OCI-LY3 (cell line): ENCODE measurements at regions not wholly inside any gene's neighbourhood (a gene's known extent, or its start where the extent isn't known, plus 50 kb on each side); places are given as distances from the start of the nearest gene placed in this dataset.

Source experiments
- H2AFZ ChIP-seq: fragments of 200-600, 300-600 bp; shearing (Covaris generic); 2 replicates; pipeline ENCODE4 v1.6.0; 2014; ENCODE audit warnings: antibody characterized with exemption, low read depth, low read length
- H3K27ac ChIP-seq: fragments of 200-600, 300-600 bp; sonication (generic); 2 replicates; pipeline ENCODE4 v1.5.1; 2014; ENCODE audit warnings: mild to moderate bottlenecking, low read length, moderate library complexity, mixed read lengths
- H3K27me3 ChIP-seq: fragments of 200-600, 300-600 bp; sonication (generic); 2 replicates; pipeline ENCODE4 v1.6.1; 2014; ENCODE audit warnings: low read depth, low read length, mixed read lengths
- H3K36me3 ChIP-seq: fragments of 200-600, 300-600 bp; sonication (generic); replicated peaks from 2 replicates; pipeline ENCODE3; 2014; ENCODE audit warnings: low read depth, low read length, mixed read lengths
- H3K4me1 ChIP-seq: fragments of 300-600, 200-600 bp; sonication (generic); 2 replicates; pipeline ENCODE4 v1.6.1; 2014; ENCODE audit warnings: low read length, mixed read lengths
- H3K4me2 ChIP-seq: fragments of 200-600, 300-600 bp; sonication (generic); 2 replicates; pipeline ENCODE4 v1.6.1; 2014; ENCODE audit warnings: low read length, mixed read lengths
- H3K4me3 ChIP-seq: fragments of 300-600, 200-600 bp; sonication (generic); 2 replicates; pipeline ENCODE4 v1.5.1; 2014; ENCODE audit warnings: antibody characterized with exemption, mild to moderate bottlenecking, low read length, moderate library complexity
- H3K79me2 ChIP-seq: fragments of 300-600, 200-600 bp; shearing (Covaris generic); 2 replicates; pipeline ENCODE4 v1.6.1; 2014; ENCODE audit warnings: mild to moderate bottlenecking, low read length, mixed read lengths
- H3K9ac ChIP-seq: fragments of 300-600, 200-600 bp; shearing (Covaris generic); 2 replicates; pipeline ENCODE4 v1.6.0; 2014; ENCODE audit warnings: mild to moderate bottlenecking, low read length, moderate library complexity
- H3K9me3 ChIP-seq: fragments of 200-600, 300-600 bp; shearing (Covaris generic); 2 replicates; pipeline ENCODE4 v1.6.1; 2014; ENCODE audit warnings: low read length, mixed read lengths; ENCODE audit not compliant: insufficient read depth
- H4K20me1 ChIP-seq: fragments of 200-600, 300-600 bp; sonication (generic); 2 replicates; pipeline ENCODE4 v1.6.1; 2016; ENCODE audit warnings: low read length, mixed read lengths; ENCODE audit not compliant: insufficient read depth
- CTCF ChIP-seq: fragments of 200-600, 300-600 bp; sonication (generic); IDR thresholded peaks from 2 replicates; pipeline ENCODE4 v1.5.1; 2014; ENCODE audit warnings: antibody characterized with exemption, low read length, low read depth
- EZH2phosphoT487 ChIP-seq: fragments of 200-600 bp; shearing (Covaris generic); IDR thresholded peaks from 2 replicates; pipeline ENCODE4 v1.6.1; 2018; ENCODE audit warnings: antibody characterized with exemption, mixed run types, low read depth

GRCh38 chr10:94093286-94093905 is 99.7 kb downstream of the PLCE1 start:
- H3K27ac ChIP-seq = no peak overlapping the region
- no peaks in the 10 kb centered on the region for H3K9me3 ChIP-seq
- peaks cover 10% of the 10 kb centered on the region for H3K4me1 ChIP-seq
- TF ChIP-seq CTCF (no peak), EZH2phosphoT487 (no peak)
- no peaks in the 10 kb centered on the region for H3K79me2 ChIP-seq
- no peaks in the 10 kb centered on the region for H4K20me1 ChIP-seq
- no peak overlapping the region for H3K4me2 ChIP-seq
- H3K9ac ChIP-seq = no peak overlapping the region
- H2AFZ ChIP-seq = no peak overlapping the region
- H3K4me3 ChIP-seq = no peak overlapping the region
- no peaks in the 10 kb centered on the region for H3K36me3 ChIP-seq
- H3K27me3 ChIP-seq = no peaks in the 10 kb centered on the region

GRCh38 chr10:94094540-94094939 is 100.8 kb downstream of the PLCE1 start:
- Histone ChIP-seq H3K36me3 (no peaks in the 10 kb centered on the region), H3K4me1 (peaks cover 10% of the 10 kb centered on the region), H4K20me1 (no peaks in the 10 kb centered on the region), H2AFZ (no peak overlapping the region), H3K4me3 (no peak overlapping the region), H3K9me3 (no peaks in the 10 kb centered on the region), H3K4me2 (no peak overlapping the region), H3K27me3 (no peaks in the 10 kb centered on the region), H3K9ac (no peak overlapping the region), H3K79me2 (no peaks in the 10 kb centered on the region), H3K27ac (no peak overlapping the region)
- TF ChIP-seq EZH2phosphoT487 (no peak), CTCF (no peak)

GRCh38 chr10:94097656-94098055 is 103.9 kb downstream of the PLCE1 start:
- Histone ChIP-seq H3K27ac (no peak overlapping the region), H3K9ac (no peak overlapping the region), H3K79me2 (no peaks in the 10 kb centered on the region), H2AFZ (no peak overlapping the region), H3K27me3 (no peaks in the 10 kb centered on the region), H3K4me3 (no peak overlapping the region), H3K36me3 (no peaks in the 10 kb centered on the region), H3K4me2 (no peak overlapping the region), H3K4me1 (peaks cover 21% of the 10 kb centered on the region), H4K20me1 (no peaks in the 10 kb centered on the region), H3K9me3 (no peaks in the 10 kb centered on the region)
- TF ChIP-seq CTCF (no peak), EZH2phosphoT487 (no peak)

- no peaks in the 10 kb centered on the region for H3K79me2 ChIP-seq
- no peaks in the 10 kb centered on the region for H3K27me3 ChIP-seq
- no peak overlapping the region for H2AFZ ChIP-seq
- no peaks in the 10 kb centered on the region for H4K20me1 ChIP-seq
- H3K4me3 ChIP-seq = no peak overlapping the region
- no peak overlapping the region for H3K4me2 ChIP-seq
- no peak overlapping the region for H3K27ac ChIP-seq
- H3K9me3 ChIP-seq = no peaks in the 10 kb centered on the region
- H3K4me1 ChIP-seq = peaks cover 21% of the 10 kb centered on the region
- H3K36me3 ChIP-seq = no peaks in the 10 kb centered on the region
- H3K9ac ChIP-seq = no peak overlapping the region
- TF ChIP-seq CTCF (no peak), EZH2phosphoT487 (no peak)
Observed at GRCh38 chr10:94098896-94099295, 105.2 kb downstream of the PLCE1 start.
